Jurkat, Clone E6-1 (cell line): ENCODE measurements at regions not wholly inside any gene's neighbourhood (a gene's known extent, or its start where the extent isn't known, plus 50 kb on each side); places are given as distances from the start of the nearest gene placed in this dataset.

ENCODE experiments used
- DNase-seq: peaks from one replicate; pipeline ENCODE4 v3.0.0-alpha.2; 2011; ENCODE audit warnings: low read depth, low spot score
- H3K4me3 ChIP-seq: 2 replicates; pipeline ENCODE4 v1.5.1; 2011; ENCODE audit warnings: mild to moderate bottlenecking, low read length, control low read depth, moderate library complexity

DNA sequence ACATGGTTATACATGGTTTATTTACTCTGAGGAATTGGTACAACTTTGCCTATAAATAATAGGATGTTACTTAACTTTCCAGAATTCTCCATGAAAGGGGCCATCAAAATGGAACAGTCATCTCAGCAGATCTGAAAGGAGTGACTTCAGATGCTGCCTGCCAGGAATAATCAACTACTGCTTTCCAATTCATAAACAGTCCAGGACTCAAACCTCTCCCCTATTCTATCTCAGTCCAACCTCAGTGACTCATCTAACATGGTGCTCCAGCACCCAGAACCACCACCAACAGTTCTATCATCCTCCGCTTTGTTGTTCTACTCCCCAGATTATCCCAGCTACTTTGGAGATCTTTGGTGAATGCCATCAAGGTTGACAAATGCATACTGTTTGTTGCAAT lies 221.5 kb upstream of the MPDZ start:
- no peak for DNase-seq
- no peak overlapping the region for H3K4me3 ChIP-seq

DNA sequence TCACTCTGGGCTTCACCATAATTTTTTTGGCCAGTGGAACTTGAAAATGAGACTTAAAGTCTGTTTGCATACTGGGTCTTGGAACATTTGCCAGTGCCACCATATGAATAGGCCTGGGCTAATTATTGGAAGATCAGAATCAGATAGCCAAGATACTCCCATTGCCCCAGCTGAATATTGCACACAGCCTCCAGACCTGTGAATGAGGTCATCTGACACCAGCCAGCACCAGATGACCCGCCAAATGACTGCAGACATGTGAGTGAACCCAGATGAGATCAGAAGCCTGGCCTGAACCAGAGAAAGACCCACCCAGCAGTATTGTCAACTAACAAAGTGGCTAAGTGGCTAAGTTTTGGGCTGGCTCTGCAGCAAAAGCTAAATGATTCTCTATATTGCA lies 220.5 kb upstream of the MPDZ start:
- no peak overlapping the region for H3K4me3 ChIP-seq
- no peak for DNase-seq

DNA sequence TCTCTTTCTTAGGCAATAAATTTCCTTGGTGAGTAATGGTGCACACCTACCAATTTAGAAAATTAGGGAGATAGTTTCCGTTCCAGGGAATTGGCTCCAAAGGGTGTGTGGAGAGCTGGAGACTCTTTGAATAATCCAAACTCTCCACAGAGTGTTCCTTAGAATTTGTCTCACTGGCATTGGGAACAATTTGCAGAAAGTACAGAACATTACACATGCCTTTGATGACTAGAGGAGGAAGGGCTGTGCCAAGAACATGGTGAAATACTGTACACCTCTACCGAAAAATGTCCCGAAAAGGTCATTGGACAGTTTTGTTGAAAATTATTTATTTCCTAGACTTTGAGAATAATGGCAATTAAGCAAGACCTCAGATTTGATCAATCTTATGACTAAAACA lies 214.2 kb upstream of the MPDZ start:
- DNase-seq = no peak
- H3K4me3 ChIP-seq = no peak overlapping the region

DNA sequence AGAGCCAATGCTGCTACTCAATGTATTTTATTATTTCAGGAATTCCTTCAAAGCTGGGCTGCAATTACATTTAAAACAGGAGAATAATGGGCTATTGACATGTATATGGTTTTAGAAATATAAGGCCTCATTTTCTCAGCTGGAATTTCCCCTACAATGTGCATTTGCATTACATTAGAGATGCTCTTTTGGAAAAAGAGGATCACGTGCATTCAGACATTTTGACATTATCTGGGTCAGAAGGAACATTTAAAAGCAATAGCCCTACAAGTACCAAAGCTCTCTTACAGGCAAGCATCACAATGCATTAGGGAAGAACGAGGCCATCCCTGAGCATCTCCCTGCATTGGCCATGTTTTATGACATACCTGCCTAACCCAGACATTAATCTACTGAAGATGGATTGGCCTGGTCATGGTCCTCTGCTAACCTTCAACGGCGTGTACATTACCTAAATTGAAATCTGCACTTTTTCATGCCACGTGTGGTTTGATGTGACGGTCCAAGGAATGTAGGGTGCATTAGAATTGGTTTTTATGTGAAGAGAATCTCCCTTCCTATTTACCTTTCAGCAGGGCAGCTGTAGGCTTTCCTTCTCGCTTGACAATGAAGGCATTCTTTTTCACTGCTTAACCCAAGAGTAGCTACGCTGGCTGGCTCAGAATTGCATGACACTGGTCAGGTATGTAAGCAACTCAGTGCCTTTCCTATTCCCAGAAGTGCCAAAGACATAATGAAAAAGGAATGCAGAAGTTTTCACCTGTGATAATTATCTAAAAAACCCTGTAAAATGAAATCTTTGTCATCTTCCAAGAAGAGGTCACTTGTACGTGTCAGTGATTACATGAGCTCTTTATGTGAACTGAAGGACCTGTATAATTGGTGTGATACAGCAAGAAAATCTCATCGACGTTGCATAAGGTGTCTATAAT lies 212.3 kb upstream of the MPDZ start:
- H3K4me3 ChIP-seq = no peak overlapping the region
- no peak for DNase-seq

DNA sequence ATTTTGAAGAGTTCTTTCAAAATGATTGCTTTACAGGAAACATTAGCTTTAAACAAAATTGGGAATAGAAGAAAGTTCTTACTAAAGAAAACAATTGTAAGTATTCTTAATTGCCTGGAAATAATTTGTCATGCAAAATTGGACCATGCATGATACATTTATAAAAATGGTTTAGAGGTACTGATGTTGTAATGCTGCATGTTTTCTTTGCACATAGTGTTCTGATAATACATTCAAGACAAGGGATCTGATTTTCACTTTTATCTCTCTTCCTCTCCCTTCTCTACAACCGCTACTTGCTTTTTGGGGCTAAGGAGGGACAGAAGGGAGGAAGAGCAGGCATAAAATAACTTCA lies 211.6 kb upstream of the MPDZ start:
- H3K4me3 ChIP-seq = no peak overlapping the region
- DNase-seq = no peak

DNA sequence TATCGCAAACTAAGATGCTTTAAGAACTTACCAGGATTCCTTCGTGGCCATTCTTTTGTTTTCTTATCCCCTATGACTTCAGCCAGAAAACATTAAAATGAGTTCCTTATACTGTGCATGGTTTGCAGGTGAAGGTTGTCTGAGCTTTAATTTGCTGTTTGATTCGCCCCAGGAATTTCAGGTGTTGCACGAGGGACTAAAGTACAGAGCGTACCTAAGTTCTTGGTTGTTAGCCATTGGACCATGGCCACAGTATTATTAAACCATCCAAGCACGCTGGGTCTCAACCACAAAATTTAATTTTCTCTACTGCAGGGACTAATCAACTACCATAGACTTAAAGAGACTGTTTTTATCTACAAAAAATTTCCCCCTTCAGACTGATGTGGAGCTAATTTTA lies 208.4 kb upstream of the MPDZ start:
- DNase-seq = no peak
- H3K4me3 ChIP-seq = no peak overlapping the region

DNA sequence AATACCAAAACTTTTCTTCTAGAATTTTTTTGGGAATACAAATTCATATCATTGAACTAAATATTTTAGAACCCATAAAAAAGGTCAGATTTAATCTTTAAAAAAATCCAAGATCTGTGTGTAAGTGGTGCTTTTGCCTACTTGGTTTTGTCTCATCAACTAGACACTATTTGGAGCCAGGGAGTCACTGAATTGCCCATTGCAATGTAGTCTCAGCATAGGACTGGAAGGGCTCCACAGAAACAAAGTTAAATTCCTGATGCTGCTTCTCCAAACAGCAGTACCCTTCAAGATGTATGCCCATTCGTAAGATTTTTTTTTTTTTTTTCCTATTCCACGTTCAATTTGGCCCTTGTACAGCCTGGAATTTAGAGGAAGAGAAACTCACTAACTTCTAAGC lies 208.0 kb upstream of the MPDZ start:
- no peak overlapping the region for H3K4me3 ChIP-seq
- DNase-seq = no peak

DNA sequence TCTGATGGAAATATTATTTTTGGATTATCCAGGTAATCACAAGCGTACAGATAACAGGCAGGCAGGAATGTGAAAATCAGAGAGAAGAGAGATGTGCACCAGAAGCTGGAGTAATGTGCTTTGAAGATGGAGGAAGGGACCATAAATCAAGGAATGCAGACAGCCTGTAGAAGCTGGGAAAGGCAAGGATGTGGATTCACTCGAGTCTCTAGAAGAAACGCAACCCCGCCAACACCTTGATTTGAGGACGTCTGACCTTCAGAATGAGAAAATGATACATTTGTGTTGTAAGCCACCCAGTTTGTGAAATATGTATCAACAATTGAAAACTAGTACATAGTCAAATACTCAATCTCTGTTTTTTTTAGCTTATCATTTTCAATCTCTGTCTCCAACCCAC lies 207.6 kb upstream of the MPDZ start:
- no peak overlapping the region for H3K4me3 ChIP-seq

DNA sequence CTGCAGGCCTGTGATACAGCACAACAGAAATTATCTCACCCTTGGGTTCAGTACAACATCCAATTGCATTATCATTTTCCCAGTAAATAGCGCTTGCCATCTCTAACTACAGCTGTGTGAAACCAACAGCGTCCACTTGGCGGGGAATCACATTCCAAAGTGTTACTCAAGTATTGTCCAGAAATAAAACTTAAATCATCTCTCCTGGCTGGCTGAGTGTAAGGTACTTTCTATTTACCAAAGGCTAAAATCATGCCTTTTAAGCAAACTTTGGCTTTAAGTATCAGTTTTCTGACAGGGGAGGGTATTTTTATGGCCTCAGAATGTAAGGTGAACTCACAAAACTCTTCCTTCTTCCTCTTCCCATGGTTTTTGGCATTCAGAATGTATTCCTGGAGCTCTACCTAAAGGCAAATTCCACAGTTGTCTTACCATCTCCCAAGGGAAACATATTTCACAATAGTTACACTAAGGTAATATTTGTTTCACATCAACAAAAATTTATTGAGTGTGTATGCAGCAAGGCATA lies 205.6 kb upstream of the MPDZ start:
- no peak for DNase-seq
- H3K4me3 ChIP-seq = no peak overlapping the region

More for the DNA sequence above, 207.6 kb upstream of the MPDZ start:
- DNase-seq = no peak

DNA sequence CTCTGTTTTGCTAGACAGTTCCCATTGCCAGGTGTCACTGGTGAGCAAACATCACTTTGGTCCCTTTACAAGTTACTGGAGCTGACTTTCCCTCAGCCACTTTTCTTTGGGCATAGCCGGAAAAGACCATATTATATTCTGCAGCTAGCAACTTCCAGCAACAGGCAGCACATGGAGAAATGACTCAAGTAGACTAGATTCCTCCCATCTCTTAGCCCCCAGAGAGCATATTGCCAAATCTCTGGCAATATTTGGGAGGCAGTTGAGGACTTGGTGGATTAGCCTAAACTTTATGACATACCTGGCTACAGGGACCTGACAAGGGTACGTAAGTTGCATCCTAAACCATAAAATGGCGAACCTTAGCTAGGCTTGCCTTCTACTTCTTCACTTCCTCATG lies 204.7 kb upstream of the MPDZ start:
- DNase-seq = no peak
- no peak overlapping the region for H3K4me3 ChIP-seq

DNA sequence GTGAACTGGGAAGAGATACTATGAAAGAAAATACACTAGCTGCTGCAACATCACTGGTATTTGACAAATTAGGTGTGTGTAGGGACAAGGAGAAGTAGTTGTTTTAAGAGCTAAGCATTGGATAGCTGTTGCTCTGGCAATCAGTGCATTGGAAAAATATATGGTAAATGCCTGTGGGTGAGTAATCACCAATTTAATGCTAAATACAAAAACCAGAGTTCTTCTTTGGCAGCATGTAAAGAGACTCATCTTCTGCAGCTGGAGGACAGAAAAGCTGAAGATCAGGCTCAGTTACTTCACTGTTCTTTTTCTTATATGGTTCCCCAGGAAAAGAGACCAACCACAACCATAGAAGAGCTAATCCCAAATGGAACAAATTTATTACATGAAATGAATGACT lies 201.8 kb upstream of the MPDZ start:
- no peak overlapping the region for H3K4me3 ChIP-seq

DNA sequence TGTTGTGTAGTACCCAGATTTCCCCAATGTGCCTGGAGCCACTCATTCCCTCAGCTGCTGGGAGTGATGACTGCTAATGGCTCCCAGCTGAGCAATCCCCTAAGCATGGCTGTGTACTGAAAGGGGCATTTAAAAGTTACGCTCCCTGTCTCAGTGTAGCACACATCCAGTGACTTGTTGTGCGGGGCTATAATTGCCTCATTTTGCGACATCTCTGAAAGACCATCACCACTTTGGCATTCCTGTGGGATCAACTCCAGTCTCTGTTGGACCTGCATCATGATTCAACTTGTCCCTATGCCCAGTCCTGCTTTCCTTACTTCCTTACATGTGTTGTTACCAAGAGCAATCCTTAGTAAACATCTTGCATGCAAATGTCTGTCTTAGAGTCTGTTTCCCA lies 201.2 kb upstream of the MPDZ start:
- H3K4me3 ChIP-seq = no peak overlapping the region
- no peak for DNase-seq

More for the DNA sequence above, 201.8 kb upstream of the MPDZ start:
- DNase-seq = no peak

DNA sequence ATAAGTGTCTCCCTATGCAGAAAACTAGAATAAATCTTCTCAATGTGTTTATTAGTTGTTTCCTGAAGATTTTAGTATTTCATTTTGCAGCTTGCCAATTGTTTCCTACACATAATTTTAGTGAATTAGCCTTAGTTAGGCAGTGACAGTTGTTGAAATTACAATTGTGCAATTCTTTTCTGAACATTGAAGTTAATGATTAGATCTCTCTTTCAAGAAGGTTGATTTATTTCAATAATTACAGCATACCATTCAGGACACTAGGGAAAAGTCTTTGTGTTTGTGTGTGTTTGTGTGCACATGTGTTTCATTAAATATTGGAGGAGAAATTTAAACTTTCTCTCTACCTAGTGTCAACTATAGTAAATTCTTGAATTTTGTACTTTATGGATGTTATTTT lies 199.6 kb upstream of the MPDZ start:
- no peak overlapping the region for H3K4me3 ChIP-seq
- DNase-seq = no peak

DNA sequence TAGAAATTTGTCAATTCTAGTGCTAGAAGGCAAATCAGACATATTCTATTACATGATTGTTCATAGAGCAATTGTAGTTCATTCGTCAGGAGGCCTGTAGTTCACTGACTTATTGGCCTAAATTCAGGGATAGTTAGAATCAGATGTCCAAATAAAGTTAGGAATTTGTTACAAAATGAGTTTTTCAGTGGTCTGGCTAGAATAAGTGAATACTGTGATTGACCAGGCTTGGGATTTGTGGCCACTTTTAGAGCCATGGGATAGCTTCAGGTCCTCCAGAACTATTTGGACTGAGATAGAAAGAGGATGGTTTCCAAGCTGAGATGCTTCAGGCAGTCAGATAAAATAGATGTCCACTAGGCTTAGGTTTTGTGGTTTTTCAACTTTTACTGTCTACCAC lies 199.1 kb upstream of the MPDZ start:
- no peak for DNase-seq
- H3K4me3 ChIP-seq = no peak overlapping the region

DNA sequence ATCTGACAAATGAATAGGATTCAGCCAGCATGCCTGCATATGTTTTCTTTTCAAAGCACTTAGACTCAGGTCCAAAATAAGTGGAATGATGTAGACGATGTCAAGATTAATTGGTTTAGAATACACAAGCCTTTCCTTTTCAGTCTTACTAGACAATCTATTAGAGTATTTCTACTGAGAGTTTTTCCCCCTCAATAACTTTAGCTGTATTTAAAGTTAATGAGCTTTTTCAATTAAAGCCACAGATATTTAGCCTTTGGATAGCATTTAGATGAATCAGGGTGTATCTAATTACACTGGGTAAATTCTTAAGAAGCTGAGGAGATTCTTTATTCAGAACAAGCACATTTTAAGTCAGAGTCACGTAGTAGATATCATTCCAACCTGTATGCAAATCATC lies 198.7 kb upstream of the MPDZ start:
- no peak for DNase-seq
- no peak overlapping the region for H3K4me3 ChIP-seq

DNA sequence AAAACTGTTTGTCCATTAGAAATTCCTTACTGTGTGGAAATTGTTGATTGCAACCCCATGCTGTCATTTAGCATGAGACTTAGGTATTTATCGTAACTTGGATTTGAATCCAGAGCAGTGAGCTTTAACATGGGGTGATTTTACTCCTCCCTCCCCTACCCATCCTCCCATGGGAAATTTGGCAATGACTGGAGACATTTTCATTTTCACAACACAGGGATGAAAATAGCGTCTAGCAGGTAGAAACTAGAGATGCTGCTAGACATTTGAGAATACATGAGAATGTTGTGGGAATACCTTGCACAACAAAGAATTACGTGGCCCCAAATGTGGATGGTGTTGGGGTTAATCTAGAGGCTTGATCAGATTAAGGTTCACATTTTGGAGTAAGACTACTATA lies 191.3 kb upstream of the MPDZ start:
- no peak for DNase-seq
- H3K4me3 ChIP-seq = no peak overlapping the region

DNA sequence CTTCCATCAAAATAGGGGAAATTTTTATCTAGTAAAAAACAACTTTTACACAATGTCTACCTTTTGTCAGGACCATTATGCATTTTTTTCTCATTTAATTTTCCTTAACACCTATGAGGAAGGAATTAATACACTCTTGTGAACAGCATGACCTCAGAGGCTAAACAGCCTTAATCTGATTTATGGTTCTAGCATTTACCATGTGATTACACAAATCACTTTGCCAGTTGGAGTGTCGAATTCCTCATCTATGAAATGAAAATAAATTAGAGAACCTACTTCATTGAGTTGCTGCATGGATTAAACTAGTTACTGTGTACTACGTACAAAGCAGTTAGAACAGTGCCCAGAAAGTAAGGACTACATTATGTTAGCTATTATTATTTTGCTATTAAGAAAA lies 187.7 kb upstream of the MPDZ start:
- DNase-seq = no peak
- H3K4me3 ChIP-seq = no peak overlapping the region

DNA sequence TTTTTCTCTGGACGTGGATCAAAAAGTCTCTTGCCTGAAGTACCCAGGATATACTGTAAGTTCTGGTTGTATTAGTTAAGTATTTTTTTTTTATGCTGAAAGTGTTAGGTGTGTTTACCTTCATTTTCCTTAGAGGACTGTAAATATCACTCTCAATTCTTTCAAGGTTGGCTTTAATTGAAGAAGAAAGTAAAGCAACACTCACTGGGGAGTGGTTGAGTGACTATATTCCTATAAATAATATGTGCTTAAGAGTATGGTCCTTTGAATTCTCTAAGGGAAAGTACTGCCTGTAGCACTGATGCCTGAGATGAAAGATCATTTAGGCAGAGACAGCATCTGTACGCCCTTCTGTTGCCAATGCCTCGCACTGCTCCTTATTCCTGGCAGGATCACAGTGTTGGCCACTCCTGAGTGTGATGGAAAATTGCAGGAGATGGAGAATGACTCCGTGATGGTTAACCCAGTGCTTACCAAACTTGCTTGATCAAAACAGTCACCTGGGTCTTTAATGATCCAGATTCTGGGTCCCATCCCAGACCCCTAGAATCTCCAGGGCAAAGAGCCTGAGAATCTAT lies 182.0 kb upstream of the MPDZ start:
- no peak overlapping the region for H3K4me3 ChIP-seq
- DNase-seq = no peak

DNA sequence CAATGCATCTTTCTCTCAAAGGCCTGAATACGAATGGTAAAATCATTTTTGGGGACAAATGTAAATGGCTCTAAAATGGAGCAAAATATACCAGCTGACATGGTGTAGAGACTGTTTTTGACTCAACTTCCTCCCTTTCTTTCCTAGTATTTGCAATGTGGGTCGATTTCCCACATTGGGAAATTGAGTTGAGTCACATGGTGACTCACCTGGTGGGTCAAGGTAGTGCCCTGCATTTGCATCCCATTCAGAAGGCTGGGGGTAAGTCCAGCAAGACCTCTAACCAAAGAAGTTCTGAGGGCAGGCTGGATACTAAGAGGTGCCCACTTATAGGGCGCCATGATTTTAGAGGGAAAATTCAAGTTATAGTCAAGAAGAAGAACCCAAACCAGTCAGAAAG lies 179.6 kb upstream of the MPDZ start:
- H3K4me3 ChIP-seq = no peak overlapping the region
- DNase-seq = no peak

DNA sequence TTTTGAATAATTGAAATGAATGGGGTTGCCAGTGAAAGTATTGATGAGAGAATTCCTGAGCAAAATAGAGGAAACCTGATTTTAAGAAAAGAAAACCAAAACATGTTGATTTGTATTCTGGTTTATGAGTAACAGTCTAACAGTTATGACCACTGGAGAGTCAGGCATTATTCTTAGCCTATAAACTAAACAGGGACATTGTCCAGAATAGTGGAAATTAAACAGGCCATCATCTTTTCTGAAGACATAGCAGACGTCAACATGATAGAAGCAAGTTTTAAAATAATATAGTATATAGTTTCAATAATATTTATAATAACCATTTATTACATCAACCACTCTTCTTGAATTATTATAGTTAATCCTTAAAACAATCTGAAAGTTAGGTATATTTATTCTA lies 178.3 kb upstream of the MPDZ start:
- no peak overlapping the region for H3K4me3 ChIP-seq
- no peak for DNase-seq

DNA sequence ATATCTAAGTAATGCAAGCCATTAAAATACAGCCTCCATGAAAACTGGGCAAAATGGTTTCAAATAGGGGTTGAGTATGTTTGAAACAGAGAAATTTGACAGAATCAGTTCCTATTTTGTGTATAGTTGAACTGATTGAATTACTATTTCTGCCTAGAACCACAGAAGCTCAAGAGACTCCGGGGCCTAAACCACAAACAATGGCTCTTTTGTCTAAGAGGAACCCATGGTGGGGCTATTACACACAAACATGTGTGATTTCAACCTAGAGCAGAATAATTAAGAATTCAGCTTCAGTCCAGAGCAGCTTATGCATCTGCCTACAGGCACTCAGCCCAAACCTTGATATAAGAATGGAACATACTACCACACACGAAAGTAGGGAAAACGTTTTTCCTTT lies 171.2 kb upstream of the MPDZ start:
- H3K4me3 ChIP-seq = no peak overlapping the region
- DNase-seq = no peak
